Stomach (tissue), 8 donors: ENCODE measurements at regions not wholly inside any gene's neighbourhood (a gene's known extent, or its start where the extent isn't known, plus 50 kb on each side); places are given as distances from the start of the nearest gene placed in this dataset.
A peak's percentile ranks its signal among the peaks of the same experiment; 100 is the strongest.

Source experiments
- DNase-seq, 2 donors: peaks; one replicate each; pipeline versions ENCODE4 v3.0.0 to v3.0.0-alpha.2; 2013 to 2019
- H3K27ac ChIP-seq, 5 donors: fragments of 200-600 bp in 4 of 5; sonication (generic) in 4 of 5; one replicate each; pipeline ENCODE4 v1.5.1; 2013 to 2019; ENCODE audit warnings: mild to moderate bottlenecking in 1 of 5, moderate library complexity in 1 of 5
- H3K27me3 ChIP-seq, 3 donors: fragments of 200-600 bp; sonication (generic); one replicate each; pipeline ENCODE4 v1.5.1; 2017 to 2019; ENCODE audit warnings: mixed run types in 1 of 3
- H3K36me3 ChIP-seq, 4 donors: fragments of 200-600 bp; sonication (generic); 1 replicate in 3 of 4; 2 replicates in 1 of 4; pipeline ENCODE4 v1.5.1; 2016 to 2019
- H3K4me1 ChIP-seq, 4 donors: fragments of 200-600 bp; sonication (generic); one replicate each; pipeline ENCODE4 v1.5.1; 2016 to 2019
- H3K4me3 ChIP-seq, 4 donors: fragments of 200-600 bp; sonication (generic) in 3 of 4; one replicate each; pipeline ENCODE4 v1.5.1; 2016 to 2019; ENCODE audit warnings: mild to moderate bottlenecking in 1 of 4
- H3K9me3 ChIP-seq, 4 donors: fragments of 200-600 bp; sonication (generic); one replicate each; pipeline ENCODE4 v1.5.1; 2016 to 2019
- CTCF ChIP-seq, 7 experiments: fragments of 450-650 bp in 4 of 7; fragments of 200-600 bp in 3 of 7; sonication (generic) in 3 of 7; IDR thresholded peaks; one replicate each; pipeline ENCODE4 v1.5.1; 2016 to 2019; ENCODE audit warnings: antibody characterized with exemption in 7 of 7, control low read depth in 2 of 7, mild to moderate bottlenecking in 1 of 7
- EP300 ChIP-seq: sonication (generic); formaldehyde crosslinking; IDR thresholded peaks from one replicate; pipeline ENCODE4 v1.6.1; 2017; ENCODE audit warnings: antibody characterized with exemption
- POLR2A ChIP-seq, 4 donors: fragments of 450-650 bp; IDR thresholded peaks; one replicate each; pipeline ENCODE4 v1.6.1; 2016; ENCODE audit warnings: antibody characterized with exemption in 4 of 4, control low read depth in 2 of 4, mild to moderate bottlenecking in 1 of 4, moderate library complexity in 1 of 4
- POLR2AphosphoS5 ChIP-seq, 3 donors: sonication (generic); formaldehyde crosslinking; IDR thresholded peaks; one replicate each; pipeline ENCODE4 v1.6.1; 2016; ENCODE audit warnings: antibody characterized with exemption in 3 of 3
- WGBS, 5 donors: extraction: QIAGEN DNeasy Blood & Tissue Kit in 3 of 5; methylation state at CpG; one replicate each; pipeline versions ENCODE4 v1.1.5 to v1.1.7; 2013 to 2018; 5-methylcytosine and 5-hydroxymethylcytosine counted together
- intact Hi-C: fragments of 100-400 bp; cut with DNase I; formaldehyde crosslinking; loops from one replicate; pipeline ENCODE4 v1.15.1; 2023; ENCODE audit warnings: low total_unique reads
- donor health status: healthy with polysubstance abuse.
- donor health status: Bipolar disorder and iron deficiency.
- donor health status: healthy.

GRCh38 chr15:69648775-69649735 lies 196.4 kb downstream of the RPLP1 start:
- intact Hi-C loops: no loop called here
- no peak overlapping the region for H3K4me3 ChIP-seq
- 71 to 82% (median 79%) methylated on average over 13 of the region's 13 CpGs for WGBS, 5 donors
- TF ChIP-seq POLR2AphosphoS5 (IDR thresholded peaks at IDR 0.05) (no peak), EP300 (no peak), POLR2A (IDR thresholded peaks at IDR 0.05) (no peak), CTCF (IDR thresholded peaks at IDR 0.05) (no peak)
- peaks cover 0 to 8% (median 0%) of the 10 kb centered on the region in 4 donors for H3K4me1 ChIP-seq
- no peaks in the 10 kb centered on the region for H3K36me3 ChIP-seq
- H3K27ac ChIP-seq: no peak overlapping the region
- H3K9me3 ChIP-seq: no peaks in the 10 kb centered on the region
- H3K27me3 ChIP-seq: peaks cover 0 to 7% (median 0%) of the 10 kb centered on the region in 3 donors
- DNase-seq: peak in 1 of 2 donors; percentile 12

- Histone ChIP-seq H3K36me3 (no peaks in the 10 kb centered on the region), H3K4me3 (no peak overlapping the region), H3K27ac (no peak overlapping the region), H3K27me3 (peaks cover 0 to 13% (median 0%) of the 10 kb centered on the region in 3 donors), H3K9me3 (no peaks in the 10 kb centered on the region), H3K4me1 (peaks cover 0 to 8% (median 0%) of the 10 kb centered on the region in 4 donors)
- DNase-seq: no peak
- TF ChIP-seq EP300 (no peak), POLR2A (IDR thresholded peaks at IDR 0.05) (no peak), CTCF (IDR thresholded peaks at IDR 0.05) (no peak), POLR2AphosphoS5 (IDR thresholded peaks at IDR 0.05) (no peak)
- 92 to 95% (median 93%) methylated on average over 1 of the region's 1 CpG for WGBS, 5 donors
- intact Hi-C loops: no loop called here
These were observed 199.7 kb downstream of the RPLP1 start for GRCh38 chr15:69652293-69652692.

- intact Hi-C loops: no loop called here
- Histone ChIP-seq H3K4me3 (no peak overlapping the region), H3K27me3 (peaks cover 0 to 13% (median 0%) of the 10 kb centered on the region in 3 donors), H3K9me3 (no peaks in the 10 kb centered on the region), H3K27ac (no peak overlapping the region), H3K36me3 (no peaks in the 10 kb centered on the region), H3K4me1 (peaks cover 0 to 8% (median 0%) of the 10 kb centered on the region in 4 donors)
- DNase-seq: peak in 1 of 2 donors; percentile 34
- no peak for TF ChIP-seq EP300
- TF ChIP-seq POLR2A (IDR thresholded peaks at IDR 0.05): no peak
- no peak for TF ChIP-seq POLR2AphosphoS5 (IDR thresholded peaks at IDR 0.05)
- peak in 1 of 7 experiments; percentile 12 for TF ChIP-seq CTCF (IDR thresholded peaks at IDR 0.05)
- 61 to 80% (median 77%) methylated on average over 5 of the region's 5 CpGs for WGBS, 5 donors
These were observed 200.2 kb downstream of the RPLP1 start for GRCh38 chr15:69652751-69653305.

- TF ChIP-seq CTCF (IDR thresholded peaks at IDR 0.05) (no peak), POLR2AphosphoS5 (IDR thresholded peaks at IDR 0.05) (no peak), POLR2A (IDR thresholded peaks at IDR 0.05) (no peak), EP300 (no peak)
- intact Hi-C loops: no loop called here
- H3K4me3 ChIP-seq: no peak overlapping the region
- H3K9me3 ChIP-seq: no peaks in the 10 kb centered on the region
- H3K27ac ChIP-seq: no peak overlapping the region
- 75 to 91% (median 82%) methylated on average over 1 of the region's 1 CpG for WGBS, 5 donors
- H3K36me3 ChIP-seq: no peaks in the 10 kb centered on the region
- H3K4me1 ChIP-seq: peaks cover 0 to 5% (median 0%) of the 10 kb centered on the region in 4 donors
- no peak for DNase-seq
- peaks cover 0 to 14% (median 0%) of the 10 kb centered on the region in 3 donors for H3K27me3 ChIP-seq
These were observed 200.7 kb downstream of the RPLP1 start for GRCh38 chr15:69653306-69653705.
